ENCODE measurements at regions not wholly inside any gene's neighbourhood (a gene's known extent, or its start where the extent isn't known, plus 50 kb on each side); places are given as distances from the start of the nearest gene placed in this dataset.

DNA sequence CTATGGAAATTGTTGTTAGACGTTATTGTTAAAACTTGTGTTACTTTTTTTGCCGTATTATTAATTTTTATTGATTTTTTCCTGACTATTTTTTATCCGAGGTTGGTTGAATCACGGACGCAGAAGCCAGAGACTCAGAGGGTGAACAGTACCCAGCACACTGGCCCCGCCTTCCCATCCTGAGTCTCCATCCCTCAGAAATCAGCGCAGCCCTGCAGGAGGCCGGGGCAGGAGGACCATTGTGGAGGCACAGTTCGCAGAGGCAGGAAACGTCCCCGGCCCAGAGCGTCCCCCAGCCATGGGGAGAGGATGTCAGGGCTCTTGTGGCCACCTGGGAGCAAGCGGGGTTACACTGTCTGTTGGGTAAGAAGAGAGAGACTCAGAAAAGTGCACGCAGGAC, 843.0 kb downstream of the BRD1 start:
- Histone ChIP-seq H3K79me2 (ENCODE audit: low read length) (no peaks in the 10 kb centered on the region), H3K4me1 (ENCODE audit: low read length) (no peaks in the 10 kb centered on the region), H3K27me3 (replicated peaks; ENCODE audit: insufficient read depth, low read length) (peaks cover 49% of the 10 kb centered on the region), H3K9ac (ENCODE audit: low read length) (no peak overlapping the region), H3K4me2 (ENCODE audit: low read depth, low read length) (no peak overlapping the region), H2AFZ (ENCODE audit: low read length) (no peak overlapping the region), H4K20me1 (ENCODE audit: insufficient read depth, low read length) (no peaks in the 10 kb centered on the region), H3F3A (ENCODE audit: insufficient read depth, low read length) (no peaks in the 10 kb centered on the region), H3K36me3 (replicated peaks; ENCODE audit: insufficient read depth, low read length) (no peaks in the 10 kb centered on the region), H3K9me3 (replicated peaks; ENCODE audit: insufficient read depth, low read length) (no peaks in the 10 kb centered on the region), H3K9me2 (replicated peaks; ENCODE audit: insufficient read depth, low read length) (no peaks in the 10 kb centered on the region), H3K27ac (ENCODE audit: low read length) (no peak overlapping the region), H3K4me3 (ENCODE audit: low read length) (no peak overlapping the region)
- TF ChIP-seq, protein P1, sequence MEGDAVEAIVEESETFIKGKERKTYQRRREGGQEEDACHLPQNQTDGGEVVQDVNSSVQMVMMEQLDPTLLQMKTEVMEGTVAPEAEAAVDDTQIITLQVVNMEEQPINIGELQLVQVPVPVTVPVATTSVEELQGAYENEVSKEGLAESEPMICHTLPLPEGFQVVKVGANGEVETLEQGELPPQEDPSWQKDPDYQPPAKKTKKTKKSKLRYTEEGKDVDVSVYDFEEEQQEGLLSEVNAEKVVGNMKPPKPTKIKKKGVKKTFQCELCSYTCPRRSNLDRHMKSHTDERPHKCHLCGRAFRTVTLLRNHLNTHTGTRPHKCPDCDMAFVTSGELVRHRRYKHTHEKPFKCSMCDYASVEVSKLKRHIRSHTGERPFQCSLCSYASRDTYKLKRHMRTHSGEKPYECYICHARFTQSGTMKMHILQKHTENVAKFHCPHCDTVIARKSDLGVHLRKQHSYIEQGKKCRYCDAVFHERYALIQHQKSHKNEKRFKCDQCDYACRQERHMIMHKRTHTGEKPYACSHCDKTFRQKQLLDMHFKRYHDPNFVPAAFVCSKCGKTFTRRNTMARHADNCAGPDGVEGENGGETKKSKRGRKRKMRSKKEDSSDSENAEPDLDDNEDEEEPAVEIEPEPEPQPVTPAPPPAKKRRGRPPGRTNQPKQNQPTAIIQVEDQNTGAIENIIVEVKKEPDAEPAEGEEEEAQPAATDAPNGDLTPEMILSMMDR (IDR thresholded peaks at IDR 0.05; ENCODE audit: low read length) = no peak
- no peak for TF ChIP-seq EZH2 (optimal IDR thresholded peaks at IDR 0.05; ENCODE audit: low read depth, low read length)
- no peak for TF ChIP-seq EZH2phosphoT487 (IDR thresholded peaks at IDR 0.05; ENCODE audit: low read length)
- DNase-seq = no peak

DNA sequence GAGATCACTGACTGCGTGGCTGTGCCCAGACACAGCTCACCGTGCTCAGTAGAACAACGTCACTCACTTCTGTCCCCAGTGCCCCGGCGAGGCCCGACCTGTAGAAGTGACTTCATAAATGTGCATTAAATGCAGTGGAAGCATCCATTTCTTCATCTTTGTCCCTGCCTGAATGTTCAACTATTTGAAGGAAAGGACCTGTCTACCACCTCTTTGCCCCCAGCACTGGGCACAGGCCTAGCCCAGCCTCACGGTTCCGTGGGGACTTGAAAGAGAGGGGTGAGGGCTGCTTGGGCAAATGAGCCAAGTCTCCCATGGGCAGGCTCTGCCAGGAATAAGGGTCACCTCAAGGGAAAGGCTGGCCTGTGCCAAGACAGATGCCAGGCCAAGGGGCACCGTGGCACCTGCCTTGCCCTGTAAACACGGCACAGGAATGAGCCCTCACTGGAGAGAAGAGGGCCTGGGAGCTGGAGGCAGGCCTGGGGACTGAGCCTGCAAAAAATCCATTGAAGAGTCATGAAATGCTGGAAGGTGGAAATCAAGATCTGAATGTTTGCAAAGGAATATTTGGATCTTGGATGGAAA, 845.3 kb downstream of the BRD1 start:
- Histone ChIP-seq H3K9me3 (replicated peaks; ENCODE audit: insufficient read depth, low read length) (no peaks in the 10 kb centered on the region), H3K4me2 (ENCODE audit: low read depth, low read length) (no peak overlapping the region), H3K79me2 (ENCODE audit: low read length) (no peaks in the 10 kb centered on the region), H3K27ac (ENCODE audit: low read length) (no peak overlapping the region), H3K27me3 (replicated peaks; ENCODE audit: insufficient read depth, low read length) (peaks cover 69% of the 10 kb centered on the region), H4K20me1 (ENCODE audit: insufficient read depth, low read length) (no peaks in the 10 kb centered on the region), H3K9me2 (replicated peaks; ENCODE audit: insufficient read depth, low read length) (no peaks in the 10 kb centered on the region), H3K36me3 (replicated peaks; ENCODE audit: insufficient read depth, low read length) (no peaks in the 10 kb centered on the region), H3K4me3 (ENCODE audit: low read length) (no peak overlapping the region), H3K4me1 (ENCODE audit: low read length) (no peaks in the 10 kb centered on the region), H3F3A (ENCODE audit: insufficient read depth, low read length) (no peaks in the 10 kb centered on the region), H3K9ac (ENCODE audit: low read length) (no peak overlapping the region), H2AFZ (ENCODE audit: low read length) (no peak overlapping the region)
- TF ChIP-seq, protein P1 (IDR thresholded peaks at IDR 0.05; ENCODE audit: low read length) = no peak
- TF ChIP-seq EZH2phosphoT487 (IDR thresholded peaks at IDR 0.05; ENCODE audit: low read length) (no peak), EZH2 (optimal IDR thresholded peaks at IDR 0.05; ENCODE audit: low read depth, low read length) (no peak)
- no peak for DNase-seq

DNA sequence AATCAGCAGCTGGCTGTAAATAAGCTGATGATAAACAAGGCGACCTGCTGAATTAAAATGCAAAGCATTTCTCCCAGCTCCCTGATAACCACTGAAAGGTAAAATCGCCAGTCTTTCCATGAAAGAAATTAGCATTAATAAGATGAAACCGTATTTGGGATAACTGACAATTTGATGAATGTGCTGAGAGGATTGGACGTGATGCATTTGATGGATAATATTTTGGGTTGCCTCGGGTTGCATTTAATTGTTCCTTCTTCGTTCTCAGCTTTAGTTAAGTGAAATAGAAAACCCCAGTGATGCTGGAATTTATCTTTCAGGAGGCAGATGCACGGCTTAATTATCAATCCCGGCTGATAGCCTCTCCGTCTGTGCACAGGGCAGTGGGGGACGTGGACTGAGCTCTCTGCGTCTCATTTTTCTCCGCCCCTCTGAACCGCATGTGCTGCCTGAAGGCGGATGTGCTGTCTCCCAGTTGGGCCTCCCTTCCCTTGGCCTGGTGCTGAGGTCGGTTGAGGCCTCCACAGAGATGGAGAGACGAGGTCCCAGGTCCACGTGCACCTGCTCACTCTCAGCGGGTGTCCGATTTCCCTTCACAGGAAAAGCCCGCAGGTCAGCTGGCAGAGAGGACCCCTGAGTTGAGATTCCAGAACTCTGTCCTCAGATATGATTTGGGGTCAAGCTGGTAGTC, 846.2 kb downstream of the BRD1 start:
- Histone ChIP-seq H3K9me3 (replicated peaks; ENCODE audit: insufficient read depth, low read length) (no peaks in the 10 kb centered on the region), H3K4me2 (ENCODE audit: low read depth, low read length) (no peak overlapping the region), H3K27ac (ENCODE audit: low read length) (no peak overlapping the region), H3K4me3 (ENCODE audit: low read length) (no peak overlapping the region), H3K79me2 (ENCODE audit: low read length) (no peaks in the 10 kb centered on the region), H4K20me1 (ENCODE audit: insufficient read depth, low read length) (no peaks in the 10 kb centered on the region), H3K36me3 (replicated peaks; ENCODE audit: insufficient read depth, low read length) (no peaks in the 10 kb centered on the region), H2AFZ (ENCODE audit: low read length) (no peak overlapping the region), H3K9ac (ENCODE audit: low read length) (no peak overlapping the region), H3K9me2 (replicated peaks; ENCODE audit: insufficient read depth, low read length) (no peaks in the 10 kb centered on the region), H3K4me1 (ENCODE audit: low read length) (no peaks in the 10 kb centered on the region), H3F3A (ENCODE audit: insufficient read depth, low read length) (no peaks in the 10 kb centered on the region), H3K27me3 (replicated peaks; ENCODE audit: insufficient read depth, low read length) (peaks cover 69% of the 10 kb centered on the region)
- TF ChIP-seq EZH2phosphoT487 (IDR thresholded peaks at IDR 0.05; ENCODE audit: low read length) = no peak
- TF ChIP-seq EZH2 (optimal IDR thresholded peaks at IDR 0.05; ENCODE audit: low read depth, low read length) = no peak
- TF ChIP-seq, protein P1 (IDR thresholded peaks at IDR 0.05; ENCODE audit: low read length) = no peak
- no peak for DNase-seq

Data from MM.1S (cell line).